ENCODE measurements at regions not wholly inside any gene's neighbourhood (a gene's known extent, or its start where the extent isn't known, plus 50 kb on each side); places are given as distances from the start of the nearest gene placed in this dataset.

DNA sequence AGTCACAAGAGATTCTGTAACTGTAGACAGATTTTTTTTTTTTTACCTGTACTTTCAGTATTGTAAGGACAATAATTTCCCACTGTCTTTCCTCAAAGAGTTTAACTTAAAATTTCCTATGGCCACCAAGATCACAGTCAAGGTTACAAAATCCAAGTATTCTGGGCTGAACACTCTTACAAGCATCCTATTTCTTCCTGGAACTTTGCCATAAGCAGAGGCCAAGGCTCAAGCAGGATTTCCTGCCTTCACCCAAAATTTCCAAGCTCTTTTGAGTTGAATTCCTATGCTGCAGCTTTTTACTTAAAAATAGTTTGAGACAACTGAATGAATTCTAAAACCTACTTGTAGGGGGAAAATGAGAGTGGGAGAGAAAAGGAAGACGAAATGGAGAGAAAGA, 299.4 kb downstream of the ZNF516 start:
- DNase-seq (ENCODE audit: low read depth in 1 of 2, low spot score in 1 of 2), result no peak
- TF ChIP-seq POLR2AphosphoS5 (IDR thresholded peaks at IDR 0.05; ENCODE audit: low read depth), result no peak
- TF ChIP-seq CTCF (IDR thresholded peaks at IDR 0.05; ENCODE audit: insufficient read depth, low read length), result no peak
- no peak for TF ChIP-seq REST (IDR thresholded peaks at IDR 0.05; ENCODE audit: insufficient replicate concordance, low read depth)
- no peak for TF ChIP-seq GABPA (IDR thresholded peaks at IDR 0.05; ENCODE audit: low read depth)

DNA sequence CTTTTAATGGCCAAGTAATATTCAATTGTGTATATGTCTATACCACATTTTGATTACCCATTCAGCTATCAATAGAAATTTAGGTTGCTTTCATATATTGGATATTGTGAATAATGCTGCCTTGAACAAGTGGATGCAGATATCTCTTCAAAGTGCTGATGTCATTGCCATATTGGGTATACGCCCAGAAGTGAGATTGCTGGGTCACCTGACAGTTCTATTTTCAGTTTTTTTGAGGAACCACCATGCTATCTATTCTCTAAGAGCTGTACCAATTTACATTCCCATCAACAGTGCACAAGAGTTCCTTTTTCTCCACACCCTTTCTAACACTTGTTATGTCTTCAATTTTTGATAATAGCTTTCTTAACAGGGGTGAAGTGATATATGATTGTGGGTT, 306.9 kb downstream of the ZNF516 start:
- Histone ChIP-seq H3K27me3 (ENCODE audit: insufficient read depth, poor library complexity, severe bottlenecking) (no peaks in the 10 kb centered on the region), H3K4me3 (replicated peaks; ENCODE audit: insufficient read depth, low read length) (no peak overlapping the region), H3K27ac (replicated peaks) (no peak overlapping the region)
- no peak for DNase-seq (ENCODE audit: low read depth in 1 of 2, low spot score in 1 of 2)
- TF ChIP-seq CTCF (IDR thresholded peaks at IDR 0.05; ENCODE audit: insufficient read depth, low read length) (no peak), REST (IDR thresholded peaks at IDR 0.05; ENCODE audit: insufficient replicate concordance, low read depth) (no peak), POLR2AphosphoS5 (IDR thresholded peaks at IDR 0.05; ENCODE audit: low read depth) (no peak), SPI1 (IDR thresholded peaks at IDR 0.05; ENCODE audit: borderline replicate concordance, low read depth) (no peak), GABPA (IDR thresholded peaks at IDR 0.05; ENCODE audit: low read depth) (no peak)

More for the DNA sequence above, 299.4 kb downstream of the ZNF516 start:
- Histone ChIP-seq H3K4me3 (replicated peaks; ENCODE audit: insufficient read depth, low read length) (no peak overlapping the region), H3K27me3 (ENCODE audit: insufficient read depth, poor library complexity, severe bottlenecking) (no peaks in the 10 kb centered on the region), H3K27ac (replicated peaks) (no peak overlapping the region)

DNA sequence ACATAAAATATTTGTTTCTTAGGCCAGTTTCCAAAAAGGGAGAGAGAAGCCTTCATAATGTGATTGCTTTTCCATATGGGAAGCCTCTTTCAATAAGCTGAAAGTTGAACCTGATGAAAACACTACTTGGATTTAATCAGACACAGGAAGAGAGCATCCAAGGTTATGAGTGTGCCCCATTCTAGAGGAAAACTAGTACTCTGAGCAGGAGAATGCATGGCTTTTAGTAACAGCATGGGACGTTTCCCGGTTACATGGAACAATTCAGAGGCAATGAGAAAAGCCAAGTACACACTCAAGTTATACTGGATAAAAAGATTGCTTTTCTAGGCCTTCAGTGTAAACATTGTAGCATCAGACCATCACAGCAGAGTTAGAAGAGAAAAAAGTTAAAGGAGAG, 315.8 kb downstream of the ZNF516 start:
- Histone ChIP-seq H3K27ac (replicated peaks) (no peak overlapping the region), H3K4me3 (replicated peaks; ENCODE audit: insufficient read depth, low read length) (no peak overlapping the region), H3K27me3 (ENCODE audit: insufficient read depth, poor library complexity, severe bottlenecking) (no peaks in the 10 kb centered on the region)
- DNase-seq (ENCODE audit: low read depth in 1 of 2, low spot score in 1 of 2), result no peak
- TF ChIP-seq REST (IDR thresholded peaks at IDR 0.05; ENCODE audit: insufficient replicate concordance, low read depth) (no peak), GABPA (IDR thresholded peaks at IDR 0.05; ENCODE audit: low read depth) (no peak), CTCF (IDR thresholded peaks at IDR 0.05; ENCODE audit: insufficient read depth, low read length) (no peak), POLR2AphosphoS5 (IDR thresholded peaks at IDR 0.05; ENCODE audit: low read depth) (no peak), SPI1 (IDR thresholded peaks at IDR 0.05; ENCODE audit: borderline replicate concordance, low read depth) (no peak)

Measured in HL-60 (cell line).